Stimulated activated CD4-positive, alpha-beta T cell treated with anti-CD3 and anti-CD28 coated beads, Interleukin-4, amount 100 ng/mL, for 48 hours (primary cell): ENCODE measurements at regions not wholly inside any gene's neighbourhood (a gene's known extent, or its start where the extent isn't known, plus 50 kb on each side); places are given as distances from the start of the nearest gene placed in this dataset.
"Not testable (repeated sequence)": the region's sequence is repeated elsewhere in the genome, so short reads cannot be mapped to it uniquely, and the experiment has no call there.

ENCODE experiments used
- DNase-seq, 2 donors: peaks; one replicate each; pipeline ENCODE4 v3.0.0-alpha.2; 2020; ENCODE audit warnings: low read depth in 2 of 2

DNA sequence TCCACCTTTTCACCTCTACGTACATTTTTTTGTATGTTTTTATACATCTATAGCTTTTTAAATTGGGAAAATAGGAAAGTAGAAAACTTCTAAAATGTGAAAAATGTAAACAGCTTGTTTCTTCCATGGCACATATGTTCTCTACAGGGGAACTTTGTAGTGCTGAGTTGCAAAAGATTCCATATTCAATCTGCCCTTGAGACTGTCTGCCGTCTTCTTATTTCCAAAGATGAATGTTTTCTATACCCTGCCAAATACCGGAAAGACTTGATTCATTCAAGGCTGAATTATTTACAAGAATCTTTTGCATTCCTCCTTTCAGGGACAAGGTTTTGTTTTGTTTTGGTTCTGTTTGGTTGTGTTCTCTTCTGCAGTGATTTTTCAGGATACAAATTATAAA lies 1334.5 kb upstream of the ADGRL4 start:
- DNase-seq = no peak

GRCh38 chr1:80318108-80318507 lies 1311.6 kb upstream of the ADGRL4 start:
- DNase-seq = no peak

DNA sequence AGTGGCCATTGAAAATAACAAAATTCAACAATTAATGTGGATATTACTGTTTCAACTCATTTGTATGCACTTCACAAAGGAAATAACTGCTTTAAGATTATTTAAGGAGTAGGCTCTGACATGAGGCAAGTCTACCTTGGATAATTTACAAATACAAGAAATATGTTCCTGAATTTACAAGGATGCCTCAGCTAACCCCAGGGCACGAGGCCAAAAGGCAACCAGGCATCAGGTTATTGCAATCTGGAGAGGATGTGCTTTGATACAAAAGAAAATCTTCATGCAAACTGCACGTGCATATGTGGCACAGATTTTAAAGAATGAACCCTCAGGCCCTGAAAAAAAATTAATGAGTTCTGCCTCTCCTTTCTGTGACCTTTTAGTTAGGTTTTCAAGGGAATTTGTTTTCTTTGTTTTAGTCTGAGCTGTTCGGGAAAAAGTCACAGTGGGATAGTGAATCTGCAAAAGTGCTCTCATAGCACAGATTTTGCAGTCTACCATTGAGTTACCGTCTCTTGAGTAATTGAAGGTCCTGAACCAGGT lies 1304.2 kb upstream of the ADGRL4 start:
- DNase-seq = no peak

GRCh38 chr1:80305466-80305865 lies 1298.9 kb upstream of the ADGRL4 start:
- no peak for DNase-seq

DNA sequence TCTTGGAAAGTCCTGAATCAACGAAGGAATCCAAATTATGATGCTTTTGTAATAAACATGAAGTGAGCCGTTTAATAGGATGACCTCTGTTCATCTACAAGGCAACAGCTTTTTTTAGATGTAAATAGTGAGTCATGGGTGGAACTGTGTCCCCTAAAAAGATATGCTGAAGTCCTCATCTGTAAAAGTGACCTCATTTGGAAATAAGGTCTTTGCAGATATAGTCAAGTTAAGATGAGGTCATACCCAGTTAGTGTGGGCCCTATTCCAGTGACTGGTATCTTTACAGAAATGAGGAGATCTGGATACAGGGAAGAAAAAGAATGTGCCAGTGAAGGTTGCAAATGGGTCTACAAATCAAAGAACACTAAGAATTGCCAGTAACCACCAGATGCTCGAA lies 1287.3 kb upstream of the ADGRL4 start:
- no peak for DNase-seq

DNA sequence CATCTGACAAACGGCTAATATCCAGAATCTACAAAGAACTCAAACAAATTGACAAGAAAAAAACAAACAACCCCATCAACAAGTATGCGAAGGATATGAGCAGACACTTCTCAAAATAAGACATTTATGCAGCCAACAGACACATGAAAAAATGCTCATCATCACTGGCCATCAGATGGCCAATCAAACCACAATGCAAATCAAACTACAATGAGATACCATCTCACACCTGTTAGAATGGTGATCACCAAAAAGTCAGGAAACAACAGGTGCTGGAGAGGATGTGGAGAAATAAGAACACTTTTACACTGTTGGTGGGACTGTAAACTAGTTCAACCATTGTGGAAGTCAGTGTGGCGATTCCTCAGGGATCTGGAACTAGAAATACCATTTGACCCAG lies 1282.2 kb upstream of the ADGRL4 start:
- not testable (repeated sequence) for DNase-seq

DNA sequence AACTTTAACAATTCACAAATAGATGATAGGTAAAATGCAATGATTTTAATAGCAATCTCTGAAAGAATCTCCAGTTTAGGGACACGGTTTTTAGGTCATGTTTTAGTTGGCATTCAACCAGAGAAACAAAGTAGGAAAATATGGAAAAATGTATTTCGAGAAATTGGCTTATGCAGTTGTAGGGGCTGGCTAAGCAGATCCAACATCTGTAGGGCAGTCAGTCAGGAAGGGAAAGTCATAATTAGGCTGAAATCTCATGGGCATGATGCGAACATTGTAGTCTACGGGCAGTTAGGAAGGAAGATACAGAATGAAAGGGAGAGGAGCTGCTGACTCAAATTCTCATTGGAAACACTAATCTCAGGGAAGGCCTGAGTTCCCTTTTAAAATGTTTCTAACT lies 1276.0 kb upstream of the ADGRL4 start:
- DNase-seq = no peak

- no peak for DNase-seq
Observed at GRCh38 chr1:80278936-80279335, 1272.4 kb upstream of the ADGRL4 start.

GRCh38 chr1:80274256-80274655 lies 1267.7 kb upstream of the ADGRL4 start:
- DNase-seq = no peak

GRCh38 chr1:80272495-80272894 lies 1266.0 kb upstream of the ADGRL4 start:
- DNase-seq = no peak

DNA sequence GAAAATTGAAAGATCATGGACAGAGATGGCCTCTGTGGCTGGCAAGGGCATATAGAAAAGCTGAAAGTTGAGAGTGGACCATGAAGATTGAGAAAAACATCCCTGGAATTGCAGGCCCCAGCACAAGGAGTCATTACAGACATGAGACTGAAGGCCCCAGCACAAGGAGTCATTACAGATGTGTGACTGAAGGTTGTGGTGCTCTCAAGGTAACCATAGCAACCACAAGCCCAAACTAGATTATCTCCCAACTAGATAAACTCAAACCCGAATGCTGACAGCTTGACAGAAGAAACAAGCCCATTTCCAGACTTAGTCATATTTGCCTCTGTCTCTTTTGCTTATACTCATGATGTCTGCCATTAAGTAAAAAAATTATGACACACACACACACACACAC lies 1252.1 kb upstream of the ADGRL4 start:
- DNase-seq = no peak

- DNase-seq = no peak
Observed at GRCh38 chr1:80251591-80251990, 1245.1 kb upstream of the ADGRL4 start.

- DNase-seq = no peak
Observed at GRCh38 chr1:80251171-80251570, 1244.6 kb upstream of the ADGRL4 start.

DNA sequence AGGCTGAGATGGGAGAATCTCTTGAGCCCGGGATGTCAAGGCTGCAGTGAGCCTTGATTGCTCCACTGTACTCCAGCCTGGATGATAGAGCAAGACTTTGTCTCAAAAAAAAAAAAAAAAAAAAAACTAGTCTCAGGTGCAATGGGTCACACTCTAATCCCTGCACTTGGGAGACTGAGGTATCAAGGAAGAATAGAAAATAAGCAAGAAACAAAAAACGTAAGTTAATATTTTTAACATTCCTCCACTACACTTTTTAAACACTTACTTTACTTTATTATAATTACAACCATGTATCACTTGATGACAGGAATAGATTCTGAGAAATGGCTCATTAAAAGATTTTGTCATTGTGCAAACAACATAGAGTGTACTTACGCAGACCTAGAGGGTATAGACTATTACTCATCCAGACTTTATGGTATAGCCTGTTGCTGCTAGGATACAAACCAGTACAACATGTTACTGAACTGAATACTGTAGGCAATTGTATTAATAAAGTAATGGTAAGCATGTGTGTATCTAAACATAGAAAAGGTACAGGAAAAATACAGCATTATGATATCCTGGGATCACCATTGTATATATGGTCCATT lies 1244.1 kb upstream of the ADGRL4 start:
- no peak for DNase-seq

DNA sequence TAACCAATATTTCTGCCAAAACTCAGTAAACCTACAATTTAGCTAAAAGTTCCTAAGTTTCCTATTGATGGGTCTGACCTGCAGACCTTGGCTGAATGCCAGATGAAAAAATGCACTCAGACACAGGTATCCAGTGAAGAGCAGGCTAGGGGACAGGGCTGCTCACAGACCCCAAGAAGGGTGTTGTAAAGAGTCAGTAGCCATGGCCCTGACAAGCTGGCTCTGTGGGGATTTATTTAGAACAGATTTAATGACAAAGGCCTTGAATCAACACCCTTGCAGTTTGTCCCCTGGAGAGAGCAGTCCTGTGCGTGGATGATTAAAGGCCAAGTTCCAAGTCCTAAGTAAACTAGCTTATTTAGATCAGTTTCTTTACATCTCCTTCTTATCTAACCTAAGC lies 1243.2 kb upstream of the ADGRL4 start:
- no peak for DNase-seq

DNA sequence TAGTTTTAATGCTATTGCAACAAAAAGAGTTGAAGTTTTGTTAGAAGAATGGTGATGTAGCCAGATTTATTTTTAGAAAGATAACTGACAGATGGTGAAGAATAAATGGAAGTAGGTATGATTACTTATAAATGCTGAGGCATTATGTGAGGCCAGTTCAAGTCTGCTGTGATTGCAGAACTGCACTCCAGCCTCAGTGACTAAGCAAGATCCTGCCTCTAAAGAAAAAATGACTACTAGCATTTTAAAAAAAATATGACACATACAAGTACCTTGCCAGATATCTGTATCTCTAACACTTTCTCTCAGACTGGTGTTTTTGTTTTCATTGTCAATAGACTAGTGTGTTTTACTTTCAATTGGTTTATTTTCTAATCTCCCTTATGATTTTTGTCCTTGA lies 1242.4 kb upstream of the ADGRL4 start:
- DNase-seq = no peak

GRCh38 chr1:80245813-80246212 lies 1239.3 kb upstream of the ADGRL4 start:
- DNase-seq = no peak

- no peak for DNase-seq
Observed at GRCh38 chr1:80244372-80244771, 1237.8 kb upstream of the ADGRL4 start.

DNA sequence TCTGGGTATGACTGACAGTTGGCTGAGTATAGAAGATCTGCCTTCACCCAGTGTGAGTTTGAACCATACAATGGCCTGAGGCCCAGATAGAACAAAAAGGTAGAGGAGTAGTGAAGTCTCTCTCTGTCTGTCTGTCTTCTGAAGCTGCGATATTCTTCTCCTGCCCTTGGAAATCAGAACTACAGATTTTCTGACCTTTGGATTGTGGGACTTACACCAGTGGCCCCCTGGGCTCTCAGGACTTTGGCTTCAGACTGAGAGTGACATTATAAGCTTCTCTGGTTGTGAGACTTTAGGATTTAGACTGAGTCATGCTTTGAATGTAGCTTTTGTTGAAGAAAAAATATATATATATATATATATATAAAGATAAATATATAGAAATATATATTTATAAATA lies 1235.0 kb upstream of the ADGRL4 start:
- DNase-seq = no peak

DNA sequence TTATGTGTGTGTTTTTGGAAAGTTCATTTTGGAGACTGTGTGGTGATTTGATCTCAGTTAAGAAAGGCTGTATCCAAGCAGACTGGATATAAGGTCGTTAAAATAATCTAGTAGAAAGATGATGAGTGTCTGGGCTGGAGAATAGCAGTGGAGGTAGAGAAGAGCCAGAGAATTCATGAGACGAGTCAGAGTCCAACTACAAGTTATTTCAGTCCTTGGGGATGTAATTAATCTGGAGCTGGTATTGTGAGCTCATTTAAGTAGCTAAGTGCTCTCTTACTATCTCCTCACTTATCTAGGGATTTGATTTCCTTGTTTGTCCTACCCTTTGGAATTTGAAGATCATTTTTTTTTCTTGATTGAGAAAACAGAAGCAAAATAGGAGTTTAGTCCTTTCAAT lies 1219.0 kb upstream of the ADGRL4 start:
- DNase-seq = no peak

DNA sequence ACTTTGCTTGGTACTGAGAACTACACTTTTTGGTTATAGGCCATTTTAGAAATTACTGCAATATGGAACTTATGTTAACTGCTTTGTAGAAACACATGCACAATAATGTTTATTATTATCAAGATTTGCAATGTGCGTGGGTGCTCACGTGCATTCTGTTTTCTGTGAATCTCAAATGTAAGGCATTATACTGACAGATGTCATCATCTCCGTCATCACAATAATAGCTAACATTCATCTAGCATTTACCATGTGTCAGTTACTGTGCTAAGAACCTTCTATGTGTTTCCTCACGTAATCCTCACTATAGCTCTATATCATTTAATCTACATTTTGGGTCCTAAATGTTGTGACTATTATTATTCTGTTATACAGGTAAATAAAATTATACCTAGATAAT lies 1214.8 kb upstream of the ADGRL4 start:
- no peak for DNase-seq

DNA sequence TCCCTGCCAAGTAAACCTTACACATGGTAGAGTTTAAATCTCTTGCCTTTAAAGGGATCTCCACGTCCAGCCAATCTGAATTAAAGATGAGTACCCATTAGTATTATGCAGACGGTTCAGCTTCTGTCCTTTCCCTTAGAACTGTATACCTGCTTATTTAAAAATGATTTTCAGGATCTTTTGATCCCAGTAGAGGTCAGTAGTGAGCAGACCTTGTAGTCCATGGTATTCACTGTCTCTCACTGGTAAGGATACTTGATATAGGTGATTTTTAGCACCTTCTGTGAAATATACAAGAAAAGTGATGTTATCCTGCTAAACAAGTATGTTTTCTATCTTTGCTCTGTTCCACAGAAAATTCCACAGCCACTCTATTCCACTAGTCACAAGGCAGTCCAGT lies 1211.6 kb upstream of the ADGRL4 start:
- no peak for DNase-seq

DNA sequence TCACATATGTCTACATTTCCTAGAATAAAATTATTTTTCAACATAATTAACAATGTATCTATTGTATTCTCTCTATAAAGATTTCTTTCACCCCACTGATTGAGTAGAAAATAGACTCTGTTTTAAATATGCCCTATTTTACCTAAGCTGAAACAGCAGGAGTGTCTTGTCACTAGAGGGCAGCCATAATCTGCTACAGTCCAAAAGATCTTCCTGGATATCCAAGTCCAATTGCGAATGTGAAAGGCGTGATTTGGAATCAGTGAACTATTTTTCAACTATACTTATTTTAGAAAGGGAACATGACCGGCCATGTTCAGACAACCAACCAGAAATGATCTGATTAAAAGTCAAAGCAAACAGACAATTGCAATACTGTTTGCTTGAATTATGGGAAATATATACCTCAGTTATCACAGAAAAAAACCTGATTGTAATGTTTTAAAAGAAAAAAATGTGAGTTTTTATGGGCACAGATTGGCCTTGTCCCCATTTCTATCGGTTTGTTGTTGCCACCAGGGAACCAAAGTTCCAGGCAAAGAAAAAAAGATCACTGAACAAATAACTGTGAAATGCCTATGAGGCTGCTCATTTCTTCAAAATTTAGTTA lies 1211.0 kb upstream of the ADGRL4 start:
- DNase-seq = no peak
